OCI-LY3 (cell line): ENCODE measurements at regions not wholly inside any gene's neighbourhood (a gene's known extent, or its start where the extent isn't known, plus 50 kb on each side); places are given as distances from the start of the nearest gene placed in this dataset.
"Not testable (repeated sequence)": the region's sequence is repeated elsewhere in the genome, so short reads cannot be mapped to it uniquely, and the experiment has no call there.

ENCODE experiments used
- H2AFZ ChIP-seq: fragments of 200-600, 300-600 bp; shearing (Covaris generic); 2 replicates; pipeline ENCODE4 v1.6.0; 2014; ENCODE audit warnings: antibody characterized with exemption, low read depth, low read length
- H3K27ac ChIP-seq: fragments of 200-600, 300-600 bp; sonication (generic); 2 replicates; pipeline ENCODE4 v1.5.1; 2014; ENCODE audit warnings: mild to moderate bottlenecking, low read length, moderate library complexity, mixed read lengths
- H3K27me3 ChIP-seq: fragments of 200-600, 300-600 bp; sonication (generic); 2 replicates; pipeline ENCODE4 v1.6.1; 2014; ENCODE audit warnings: low read depth, low read length, mixed read lengths
- H3K36me3 ChIP-seq: fragments of 200-600, 300-600 bp; sonication (generic); replicated peaks from 2 replicates; pipeline ENCODE3; 2014; ENCODE audit warnings: low read depth, low read length, mixed read lengths
- H3K4me1 ChIP-seq: fragments of 300-600, 200-600 bp; sonication (generic); 2 replicates; pipeline ENCODE4 v1.6.1; 2014; ENCODE audit warnings: low read length, mixed read lengths
- H3K4me2 ChIP-seq: fragments of 200-600, 300-600 bp; sonication (generic); 2 replicates; pipeline ENCODE4 v1.6.1; 2014; ENCODE audit warnings: low read length, mixed read lengths
- H3K4me3 ChIP-seq: fragments of 300-600, 200-600 bp; sonication (generic); 2 replicates; pipeline ENCODE4 v1.5.1; 2014; ENCODE audit warnings: antibody characterized with exemption, mild to moderate bottlenecking, low read length, moderate library complexity
- H3K79me2 ChIP-seq: fragments of 300-600, 200-600 bp; shearing (Covaris generic); 2 replicates; pipeline ENCODE4 v1.6.1; 2014; ENCODE audit warnings: mild to moderate bottlenecking, low read length, mixed read lengths
- H3K9ac ChIP-seq: fragments of 300-600, 200-600 bp; shearing (Covaris generic); 2 replicates; pipeline ENCODE4 v1.6.0; 2014; ENCODE audit warnings: mild to moderate bottlenecking, low read length, moderate library complexity
- H3K9me3 ChIP-seq: fragments of 200-600, 300-600 bp; shearing (Covaris generic); 2 replicates; pipeline ENCODE4 v1.6.1; 2014; ENCODE audit warnings: low read length, mixed read lengths; ENCODE audit not compliant: insufficient read depth
- H4K20me1 ChIP-seq: fragments of 200-600, 300-600 bp; sonication (generic); 2 replicates; pipeline ENCODE4 v1.6.1; 2016; ENCODE audit warnings: low read length, mixed read lengths; ENCODE audit not compliant: insufficient read depth
- EZH2phosphoT487 ChIP-seq: fragments of 200-600 bp; shearing (Covaris generic); IDR thresholded peaks from 2 replicates; pipeline ENCODE4 v1.6.1; 2018; ENCODE audit warnings: antibody characterized with exemption, mixed run types, low read depth
- TF ChIP-seq, protein P1 (sequence below): fragments of 200-600, 300-600 bp; sonication (generic); IDR thresholded peaks from 2 replicates; pipeline ENCODE4 v1.5.1; 2014; ENCODE audit warnings: antibody characterized with exemption, low read length, low read depth

DNA sequence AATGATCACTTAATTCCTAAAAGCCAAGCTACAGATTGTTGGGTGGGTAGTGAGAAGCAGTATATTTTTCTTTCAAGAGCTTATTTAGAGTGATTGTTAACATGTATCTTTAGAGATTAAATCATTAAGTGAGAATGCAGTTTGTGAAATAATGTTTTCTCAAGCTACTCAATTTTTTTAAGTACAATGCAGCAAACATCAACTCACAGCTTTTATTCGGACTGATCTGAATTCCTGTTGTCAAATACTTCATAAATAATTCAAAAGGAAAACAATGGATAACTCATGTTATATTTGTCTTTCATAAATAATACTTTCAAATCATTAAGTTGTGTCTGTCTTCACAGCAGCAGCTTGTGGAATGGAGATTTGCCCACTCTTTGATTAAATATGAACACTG lies 271.1 kb upstream of the DEPDC1 start:
- TF ChIP-seq, protein P1, sequence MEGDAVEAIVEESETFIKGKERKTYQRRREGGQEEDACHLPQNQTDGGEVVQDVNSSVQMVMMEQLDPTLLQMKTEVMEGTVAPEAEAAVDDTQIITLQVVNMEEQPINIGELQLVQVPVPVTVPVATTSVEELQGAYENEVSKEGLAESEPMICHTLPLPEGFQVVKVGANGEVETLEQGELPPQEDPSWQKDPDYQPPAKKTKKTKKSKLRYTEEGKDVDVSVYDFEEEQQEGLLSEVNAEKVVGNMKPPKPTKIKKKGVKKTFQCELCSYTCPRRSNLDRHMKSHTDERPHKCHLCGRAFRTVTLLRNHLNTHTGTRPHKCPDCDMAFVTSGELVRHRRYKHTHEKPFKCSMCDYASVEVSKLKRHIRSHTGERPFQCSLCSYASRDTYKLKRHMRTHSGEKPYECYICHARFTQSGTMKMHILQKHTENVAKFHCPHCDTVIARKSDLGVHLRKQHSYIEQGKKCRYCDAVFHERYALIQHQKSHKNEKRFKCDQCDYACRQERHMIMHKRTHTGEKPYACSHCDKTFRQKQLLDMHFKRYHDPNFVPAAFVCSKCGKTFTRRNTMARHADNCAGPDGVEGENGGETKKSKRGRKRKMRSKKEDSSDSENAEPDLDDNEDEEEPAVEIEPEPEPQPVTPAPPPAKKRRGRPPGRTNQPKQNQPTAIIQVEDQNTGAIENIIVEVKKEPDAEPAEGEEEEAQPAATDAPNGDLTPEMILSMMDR = no peak
- TF ChIP-seq EZH2phosphoT487 = no peak
- no peaks in the 10 kb centered on the region for H4K20me1 ChIP-seq
- no peaks in the 10 kb centered on the region for H3K4me1 ChIP-seq
- no peak overlapping the region for H3K4me2 ChIP-seq
- H3K79me2 ChIP-seq = no peaks in the 10 kb centered on the region
- H3K27ac ChIP-seq = no peak overlapping the region
- no peaks in the 10 kb centered on the region for H3K27me3 ChIP-seq
- H2AFZ ChIP-seq = no peak overlapping the region
- no peak overlapping the region for H3K9ac ChIP-seq
- H3K9me3 ChIP-seq = no peaks in the 10 kb centered on the region
- H3K4me3 ChIP-seq = no peak overlapping the region
- no peaks in the 10 kb centered on the region for H3K36me3 ChIP-seq

DNA sequence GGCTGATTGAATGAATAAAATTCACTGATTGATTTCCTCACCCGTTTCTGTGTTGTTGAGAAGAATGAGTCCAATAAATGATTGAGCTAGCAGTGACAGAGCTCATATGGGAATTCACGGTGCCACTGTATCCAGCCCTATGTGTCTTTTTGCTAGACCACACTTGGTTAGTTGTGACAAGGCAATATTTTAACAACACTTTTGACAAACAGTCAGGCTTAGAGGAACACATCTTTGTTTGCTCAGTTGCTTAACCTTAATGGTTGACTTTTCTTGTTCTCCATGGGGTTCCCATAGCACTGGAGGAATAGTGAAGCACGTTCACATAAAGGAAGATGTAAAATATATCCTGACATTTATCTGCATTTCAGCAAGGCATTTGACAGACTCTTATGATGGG lies 273.9 kb upstream of the DEPDC1 start:
- H3K4me3 ChIP-seq = no peak overlapping the region
- no peaks in the 10 kb centered on the region for H3K27me3 ChIP-seq
- H3K4me2 ChIP-seq = no peak overlapping the region
- no peaks in the 10 kb centered on the region for H3K36me3 ChIP-seq
- H3K4me1 ChIP-seq = no peaks in the 10 kb centered on the region
- TF ChIP-seq, protein P1 = no peak
- TF ChIP-seq EZH2phosphoT487 = no peak
- H3K9ac ChIP-seq = no peak overlapping the region
- no peak overlapping the region for H2AFZ ChIP-seq
- no peak overlapping the region for H3K27ac ChIP-seq
- no peaks in the 10 kb centered on the region for H4K20me1 ChIP-seq
- no peaks in the 10 kb centered on the region for H3K79me2 ChIP-seq
- no peaks in the 10 kb centered on the region for H3K9me3 ChIP-seq

DNA sequence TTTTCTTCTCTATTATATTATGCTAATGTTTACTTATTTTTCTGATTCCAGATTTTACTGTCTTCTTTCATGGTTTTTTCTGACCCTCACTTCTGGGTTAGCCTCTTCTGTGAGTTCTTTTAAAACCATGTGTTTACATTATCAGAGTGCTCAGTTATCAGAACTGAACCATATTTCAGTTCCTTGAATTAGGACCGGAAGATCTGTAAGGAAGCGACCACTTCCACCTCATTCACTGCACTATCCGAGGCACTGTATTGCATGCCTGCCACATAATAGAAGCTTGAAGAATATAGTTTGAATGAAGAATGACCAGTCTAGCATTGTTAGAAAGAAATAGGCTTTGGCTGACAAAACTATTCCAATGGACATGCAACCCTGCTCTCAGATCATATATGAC lies 281.0 kb upstream of the DEPDC1 start:
- H4K20me1 ChIP-seq = no peaks in the 10 kb centered on the region
- no peak overlapping the region for H3K27ac ChIP-seq
- H3K27me3 ChIP-seq = no peaks in the 10 kb centered on the region
- no peaks in the 10 kb centered on the region for H3K36me3 ChIP-seq
- no peak overlapping the region for H3K9ac ChIP-seq
- H3K9me3 ChIP-seq = no peaks in the 10 kb centered on the region
- H2AFZ ChIP-seq = no peak overlapping the region
- TF ChIP-seq EZH2phosphoT487 = no peak
- TF ChIP-seq, protein P1 = no peak
- no peak overlapping the region for H3K4me2 ChIP-seq
- no peak overlapping the region for H3K4me3 ChIP-seq
- no peaks in the 10 kb centered on the region for H3K79me2 ChIP-seq
- H3K4me1 ChIP-seq = no peaks in the 10 kb centered on the region

DNA sequence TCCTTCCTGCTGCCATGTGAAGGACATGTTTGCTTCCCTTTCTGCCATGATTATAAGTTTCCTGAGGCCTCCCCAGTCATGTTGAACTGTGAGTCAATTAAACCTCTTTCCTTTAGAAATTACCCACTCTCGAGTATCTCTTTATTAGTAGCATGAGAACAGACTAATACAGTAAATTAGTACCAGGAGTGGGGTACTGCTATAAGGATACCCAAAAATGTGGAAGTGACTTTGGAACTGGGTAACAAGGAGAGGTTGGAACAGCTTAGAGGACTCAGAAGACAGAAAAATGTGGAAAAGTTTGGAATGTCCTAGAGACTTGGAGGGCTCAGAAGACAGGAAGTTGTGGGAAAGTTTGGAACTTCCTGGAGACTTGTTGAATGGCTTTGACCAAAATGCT lies 283.0 kb upstream of the DEPDC1 start:
- not testable (repeated sequence) for H4K20me1 ChIP-seq, H3K79me2 ChIP-seq, H3K36me3 ChIP-seq, H3K9ac ChIP-seq, H3K9me3 ChIP-seq, H3K4me2 ChIP-seq, H2AFZ ChIP-seq, H3K4me1 ChIP-seq, H3K4me3 ChIP-seq, H3K27me3 ChIP-seq, H3K27ac ChIP-seq

DNA sequence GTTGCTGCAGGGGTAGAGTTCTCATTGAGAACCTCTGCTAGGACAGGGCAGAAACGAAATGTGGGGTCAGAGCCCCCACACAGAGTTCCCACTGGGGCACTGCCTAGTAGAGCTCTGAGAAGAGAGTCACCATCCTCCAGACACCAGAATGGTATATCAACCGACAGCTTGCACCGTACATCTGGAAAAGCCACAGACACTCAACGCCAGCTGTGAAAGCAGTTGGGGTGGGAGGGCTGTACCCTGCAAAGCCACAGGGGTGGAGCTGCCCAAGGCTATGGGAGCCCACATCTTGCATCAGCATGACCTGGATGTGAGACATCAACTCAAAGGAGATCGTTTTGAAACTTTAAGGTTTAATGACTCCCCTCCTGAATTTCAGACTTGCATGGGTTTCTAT lies 284.0 kb upstream of the DEPDC1 start:
- Histone ChIP-seq H3K9ac (no peak overlapping the region), H3K36me3 (no peaks in the 10 kb centered on the region), H3K4me3 (no peak overlapping the region), H3K27ac (no peak overlapping the region), H3K9me3 (no peaks in the 10 kb centered on the region), H3K4me1 (no peaks in the 10 kb centered on the region), H4K20me1 (no peaks in the 10 kb centered on the region), H3K27me3 (no peaks in the 10 kb centered on the region), H2AFZ (no peak overlapping the region), H3K79me2 (no peaks in the 10 kb centered on the region), H3K4me2 (no peak overlapping the region)
- TF ChIP-seq, protein P1 = no peak
- TF ChIP-seq EZH2phosphoT487 = no peak
